GM11168 (cell line): ENCODE measurements at regions not wholly inside any gene's neighbourhood (a gene's known extent, or its start where the extent isn't known, plus 50 kb on each side); places are given as distances from the start of the nearest gene placed in this dataset.

Experiments
- in situ Hi-C: fragments of 300-500 bp; cut with MboI; formaldehyde crosslinking; loops from one replicate; pipeline ENCODE4 v1.12.0; 2022; ENCODE audit warnings: low sequenced_read_pairs; ENCODE audit not compliant: unreplicated experiment

- in situ Hi-C loops = loop anchor here (25.0 kb wide), 1 partner anchor 340 kb away; no protein-coding TSS in a partner anchor
Observed at GRCh38 chr13:78247362-78247761, 328.7 kb upstream of the EDNRB start.

GRCh38 chr13:78241278-78241919 lies 322.8 kb upstream of the EDNRB start:
- in situ Hi-C loops = loop anchor here (25.0 kb wide), 1 partner anchor 346 kb away; no protein-coding TSS in a partner anchor

DNA sequence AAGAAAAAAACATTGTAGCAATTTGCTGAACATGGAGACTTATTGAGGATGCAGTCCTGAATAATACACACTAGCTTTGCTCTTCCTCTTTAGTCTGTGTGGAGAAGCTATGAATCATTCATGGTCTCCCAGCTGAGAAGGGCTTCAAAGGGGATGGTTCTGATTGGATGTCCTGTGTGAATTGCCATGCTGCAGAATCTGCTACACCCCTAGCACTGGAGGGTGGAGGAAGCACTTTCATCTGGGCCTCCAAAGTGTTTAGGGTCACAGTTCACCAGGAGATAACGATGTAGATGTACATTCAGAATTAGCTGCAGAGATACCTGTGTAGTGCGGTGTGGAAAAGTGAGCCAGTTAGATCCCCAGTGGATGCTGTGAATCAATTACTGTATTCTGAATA lies 321.1 kb upstream of the EDNRB start:
- in situ Hi-C loops = loop anchor here (25.0 kb wide), 1 partner anchor 348 kb away; no protein-coding TSS in a partner anchor

GRCh38 chr13:78238911-78239310 lies 320.3 kb upstream of the EDNRB start:
- in situ Hi-C loops = loop anchor here (25.0 kb wide), 1 partner anchor 348 kb away; no protein-coding TSS in a partner anchor

DNA sequence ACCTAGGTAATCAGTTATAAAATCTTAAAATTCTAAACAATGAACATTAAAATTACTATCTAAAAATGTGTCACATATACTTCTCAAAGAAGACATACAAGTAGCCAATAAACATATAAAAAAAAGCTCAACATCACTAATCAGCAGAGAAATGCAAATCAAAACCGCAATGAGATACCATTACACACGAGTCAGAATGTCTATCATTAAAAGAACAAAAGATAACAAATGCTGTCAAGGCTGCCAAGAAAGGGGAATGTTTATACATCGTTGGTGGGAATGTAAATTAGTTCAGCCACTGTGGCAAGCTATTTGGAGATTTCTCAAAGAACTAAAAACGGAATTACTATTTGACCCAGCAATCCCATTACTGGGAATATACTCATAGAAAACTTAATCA lies 310.3 kb upstream of the EDNRB start:
- in situ Hi-C loops = loop anchor here (25.0 kb wide), 1 partner anchor 358 kb away; no protein-coding TSS in a partner anchor

DNA sequence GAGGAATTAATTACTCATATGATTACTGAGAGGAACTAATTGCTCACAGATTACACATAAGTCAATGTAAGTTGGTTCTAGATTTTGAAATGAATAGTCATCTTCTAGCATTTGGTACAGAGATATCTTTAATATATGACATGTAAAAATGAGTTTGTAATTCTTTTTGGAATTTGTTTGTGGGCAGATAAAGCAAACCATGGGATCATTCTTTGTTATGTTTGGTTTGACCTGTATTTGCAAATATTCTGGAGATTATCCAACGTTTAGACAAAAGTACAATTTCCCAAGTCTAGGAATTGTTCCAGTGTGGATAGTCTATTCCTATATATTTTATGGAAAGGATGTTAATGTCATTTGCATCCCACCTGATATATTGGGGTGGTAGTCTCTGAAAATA lies 309.6 kb upstream of the EDNRB start:
- in situ Hi-C loops = loop anchor here (25.0 kb wide), 1 partner anchor 359 kb away; no protein-coding TSS in a partner anchor

DNA sequence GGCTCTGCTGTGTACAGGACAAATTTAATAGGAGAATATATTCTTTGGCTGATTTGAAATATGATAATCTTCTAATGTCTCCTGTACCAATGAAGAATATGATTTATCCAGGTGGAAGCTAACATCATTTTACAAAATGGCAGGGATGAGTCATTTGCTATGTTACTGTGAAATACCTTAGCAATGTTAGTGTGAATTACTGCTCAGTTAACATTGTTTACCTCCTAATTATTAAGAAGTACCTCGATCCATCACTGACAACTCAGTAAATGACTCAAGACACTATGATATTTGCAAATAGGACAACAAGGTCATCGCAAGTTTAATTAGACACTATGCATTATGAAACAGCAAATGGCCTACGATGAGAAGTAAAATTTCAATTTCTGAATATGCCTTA lies 309.1 kb upstream of the EDNRB start:
- in situ Hi-C loops = loop anchor here (25.0 kb wide), 1 partner anchor 360 kb away; no protein-coding TSS in a partner anchor

- in situ Hi-C loops = no loop called here
Observed at GRCh38 chr13:78215458-78216108, 297.0 kb upstream of the EDNRB start.

DNA sequence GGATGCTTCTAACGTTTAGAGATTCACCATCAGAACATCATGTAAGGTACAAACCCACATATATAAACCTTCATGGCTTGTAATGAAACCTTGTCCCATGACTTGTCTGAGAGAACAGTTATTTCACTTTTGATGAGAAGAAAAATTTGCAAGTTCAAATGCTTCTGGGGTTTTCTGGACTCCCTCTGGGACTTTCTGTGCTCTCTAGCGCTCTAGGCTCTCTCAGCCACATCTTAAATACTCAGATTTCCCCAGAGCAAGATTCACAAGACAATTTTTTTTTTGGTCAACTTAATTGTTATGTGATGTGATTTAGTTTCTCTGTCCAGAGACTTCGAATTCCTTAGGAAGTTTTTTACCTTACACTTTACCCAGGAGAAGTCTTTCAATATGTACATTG lies 282.8 kb upstream of the EDNRB start:
- in situ Hi-C loops = no loop called here

DNA sequence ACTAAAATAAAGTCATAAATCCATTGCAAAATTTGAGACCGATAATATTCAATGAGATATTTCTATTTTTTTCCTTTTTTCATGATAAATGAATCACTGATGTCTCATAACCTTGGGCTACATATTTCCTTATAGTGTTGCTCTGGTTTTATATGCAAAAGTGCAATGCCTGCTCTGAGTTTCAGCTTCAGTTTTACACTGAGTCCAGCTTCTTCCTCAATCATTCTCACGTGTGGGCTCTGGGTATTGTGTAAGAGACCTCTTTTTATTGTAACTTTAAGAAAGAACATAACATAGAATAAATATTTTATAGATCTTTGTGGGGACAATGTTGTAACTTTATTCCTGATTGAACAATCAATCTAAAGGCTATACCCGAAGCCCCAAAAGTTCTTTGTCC lies 280.2 kb upstream of the EDNRB start:
- in situ Hi-C loops = no loop called here

GRCh38 chr13:78198419-78198818 lies 279.8 kb upstream of the EDNRB start:
- in situ Hi-C loops = no loop called here

DNA sequence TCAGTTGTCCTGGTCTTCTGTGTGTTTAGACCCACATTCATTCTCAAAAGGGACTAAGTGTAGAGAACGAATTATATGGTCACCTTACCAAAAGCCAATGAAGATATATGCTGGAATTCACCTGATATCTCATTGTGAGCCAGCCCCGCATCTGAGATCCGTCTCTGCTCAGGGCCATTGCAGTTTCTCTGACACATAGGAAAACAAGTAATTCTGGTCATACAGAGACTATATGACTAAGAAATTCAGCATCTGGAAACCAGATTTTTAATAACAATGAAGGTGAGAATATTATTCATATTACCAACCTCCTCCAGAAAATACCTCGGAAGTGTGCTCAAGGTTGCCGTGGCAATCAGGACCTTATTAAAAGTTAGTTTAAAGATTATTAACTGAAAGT lies 278.6 kb upstream of the EDNRB start:
- in situ Hi-C loops = no loop called here

DNA sequence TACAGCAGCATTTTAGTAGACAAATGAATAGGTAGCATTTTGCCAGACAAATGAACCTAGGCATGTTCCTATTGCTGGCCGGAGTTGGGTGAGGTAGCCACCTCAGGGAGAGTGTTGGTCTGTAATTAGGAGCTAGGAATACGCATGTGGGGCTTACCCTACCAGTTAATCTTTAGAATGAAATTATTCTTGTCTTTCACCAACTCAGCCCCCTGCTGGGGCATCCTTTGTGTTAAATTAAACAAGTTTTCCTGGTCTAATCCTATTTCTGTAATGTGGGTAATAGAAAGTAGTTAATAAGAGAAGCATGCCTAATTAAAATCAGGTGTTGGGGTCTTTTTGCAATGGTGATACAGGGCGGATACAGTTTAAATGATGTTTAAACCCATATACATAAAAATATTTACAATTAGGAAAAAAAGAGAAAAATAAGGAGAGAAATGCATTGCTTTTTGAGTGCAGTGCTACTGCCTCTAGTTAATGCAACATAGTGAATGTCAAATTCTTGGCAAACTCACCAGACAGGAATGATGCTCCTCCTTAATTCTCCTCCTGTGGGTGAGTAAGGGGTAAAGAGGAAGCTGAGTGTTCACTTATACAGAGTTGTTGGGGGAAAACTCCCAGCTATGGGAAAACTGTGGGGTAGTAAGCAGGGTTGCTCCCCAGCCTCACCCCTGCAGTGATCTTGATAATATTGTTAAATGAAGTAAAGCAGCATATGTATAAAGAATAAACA lies 276.4 kb upstream of the EDNRB start:
- in situ Hi-C loops = no loop called here

DNA sequence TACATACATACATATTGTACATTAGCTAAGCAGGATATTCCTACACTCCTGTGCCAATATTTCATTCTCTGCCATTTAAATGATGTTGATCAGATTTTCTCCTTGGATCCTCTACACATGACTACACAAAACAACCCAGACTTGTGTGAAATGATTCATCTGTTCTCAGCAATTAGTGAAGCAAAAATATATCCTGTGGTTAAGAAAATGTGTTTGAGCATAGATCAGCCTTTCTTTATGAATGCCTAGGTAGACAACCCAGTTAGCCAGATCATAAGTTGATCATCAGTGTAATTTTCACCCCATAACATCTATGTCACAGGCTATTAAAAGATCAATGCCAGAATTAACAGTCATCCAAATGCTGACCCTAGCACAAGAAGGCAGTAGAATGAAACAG lies 275.2 kb upstream of the EDNRB start:
- in situ Hi-C loops = no loop called here

DNA sequence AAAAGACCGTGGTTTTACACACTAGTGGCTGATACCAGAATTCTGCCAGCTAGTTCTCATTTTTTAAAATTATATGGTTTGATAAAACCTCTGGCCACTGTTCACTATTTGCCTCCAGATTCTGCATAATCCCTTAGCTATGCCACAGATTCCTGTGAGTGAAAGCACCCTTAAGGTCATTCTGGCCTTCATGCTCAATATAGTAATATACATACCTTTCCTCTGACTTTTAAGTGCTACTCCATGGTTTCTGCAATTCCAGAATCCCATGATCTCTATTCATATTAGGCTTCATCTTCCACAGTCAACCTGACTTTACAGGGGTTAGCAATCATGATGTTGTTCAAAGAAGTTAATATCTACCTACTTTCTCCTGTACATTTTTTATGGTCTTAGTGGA lies 274.1 kb upstream of the EDNRB start:
- in situ Hi-C loops = no loop called here

GRCh38 chr13:78190296-78190695 lies 271.7 kb upstream of the EDNRB start:
- in situ Hi-C loops = no loop called here

DNA sequence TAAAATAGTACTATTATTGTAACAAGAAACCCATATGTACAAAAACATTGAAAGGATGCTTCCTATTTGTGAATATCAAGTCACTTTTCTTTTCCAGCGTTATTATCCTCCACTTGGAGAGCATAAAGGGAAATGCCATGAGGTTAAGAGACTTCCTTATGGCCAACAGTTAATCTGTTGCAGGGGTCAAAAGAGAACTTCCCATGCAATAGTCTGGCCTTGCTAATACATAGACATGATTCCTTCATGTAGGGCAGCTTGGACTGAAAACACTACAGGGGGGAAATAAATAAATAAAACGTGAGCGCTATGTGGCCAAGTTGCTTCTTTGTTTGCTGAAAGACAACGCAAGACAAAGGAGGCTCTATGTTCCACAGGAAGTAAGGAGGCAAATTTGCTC lies 269.1 kb upstream of the EDNRB start:
- in situ Hi-C loops = no loop called here

GRCh38 chr13:78185700-78186099 lies 267.1 kb upstream of the EDNRB start:
- in situ Hi-C loops = no loop called here

GRCh38 chr13:78183732-78184131 lies 265.1 kb upstream of the EDNRB start:
- in situ Hi-C loops = no loop called here

DNA sequence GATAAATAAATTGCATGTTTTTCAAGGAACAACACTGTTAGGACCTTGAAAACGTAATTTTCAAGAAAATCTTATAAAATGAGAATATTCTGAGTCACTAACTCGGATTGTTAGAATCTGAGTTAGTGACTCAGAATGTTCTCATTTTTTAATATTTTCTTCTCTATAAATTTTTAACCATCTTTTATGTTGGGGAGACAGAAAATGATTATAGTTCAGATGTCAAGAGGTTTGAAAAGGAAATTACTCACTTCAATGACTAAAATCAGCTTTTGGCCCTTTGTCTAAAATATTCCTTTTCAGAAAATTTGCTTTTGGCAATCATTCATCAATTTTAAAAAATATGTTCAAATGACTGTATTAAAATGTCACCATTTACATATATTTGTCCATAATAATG lies 264.2 kb upstream of the EDNRB start:
- in situ Hi-C loops = no loop called here

GRCh38 chr13:78177306-78177705 lies 258.7 kb upstream of the EDNRB start:
- in situ Hi-C loops = no loop called here
